K562 (cell line): ENCODE measurements at regions not wholly inside any gene's neighbourhood (a gene's known extent, or its start where the extent isn't known, plus 50 kb on each side); places are given as distances from the start of the nearest gene placed in this dataset.
A peak's percentile ranks its signal among the peaks of the same experiment; 100 is the strongest.

ENCODE experiments used
- ATAC-seq: fragments of 200-7000 bp; cut with Tn5 transposase; 3 replicates; pipeline ENCODE4 v1.9.1; 2020; ENCODE audit warnings: moderate library complexity
- BruUV-seq: library from RNA; stranded (reverse); fragments of 400-500 nt; replicated peaks from 2 replicates; lab custom pipeline; 2021; lab: Mats Ljungman, UMichigan
- CTCF ChIA-PET: fragments of 300-600 bp; formaldehyde crosslinking; extraction: SDS; loops from one replicate; lab custom pipeline; 2021; ENCODE audit warnings: low intra/inter-chr PET ratio; lab: Yijun Ruan, JAX
- POLR2A ChIA-PET: fragments of 300-600, 350-650 bp; sonication (Branson Sonifier 250); formaldehyde crosslinking; extraction: SDS; loops from one replicate; lab custom pipeline; 2021; ENCODE audit warnings: antibody characterized with exemption, inconsistent platforms; lab: Yijun Ruan, JAX
- DNase-seq, 4 experiments: peaks; one replicate each; pipeline versions ENCODE4 v3.0.0 to v3.0.0-alpha.2; 2011 to 2018; ENCODE audit warnings: low spot score in 3 of 4, mixed read lengths in 3 of 4; ENCODE audit errors: extremely low read depth in 1 of 4
- FAIRE-seq: peaks from 2 replicates; lab custom pipeline; 2011; peaks lifted over from hg19 to GRCh38; lab: Jason Lieb, UNC
- H2AFZ ChIP-seq: 2 replicates; pipeline ENCODE4 v1.6.0; 2011; ENCODE audit warnings: low read depth, low read length, control low read depth, inconsistent platforms
- H3K27ac ChIP-seq: fragments of 200-600 bp; 3 replicates; pipeline ENCODE4 v1.8.0; 2011; ENCODE audit warnings: low read depth, mild to moderate bottlenecking, control low read depth, inconsistent platforms, low read length, moderate library complexity, mixed read lengths; ENCODE audit errors: extremely low read depth
- H3K27me3 ChIP-seq, 2 experiments: fragments of 300-600 bp in 1 of 2; 2 replicates in 1 of 2; 3 replicates in 1 of 2; pipeline versions ENCODE4 v1.6.0 to v1.8.0; 2011; ENCODE audit warnings: inconsistent platforms in 2 of 2, low read length in 2 of 2, mild to moderate bottlenecking in 1 of 2, mixed read lengths in 1 of 2, moderate library complexity in 1 of 2; ENCODE audit not compliant: control insufficient read depth in 2 of 2, insufficient read depth in 2 of 2
- H3K36me3 ChIP-seq: fragments of 300-600 bp; 3 replicates; pipeline ENCODE4 v1.8.0; 2011; ENCODE audit warnings: mild to moderate bottlenecking, low read length, inconsistent platforms; ENCODE audit not compliant: control insufficient read depth, insufficient read depth
- H3K4me1 ChIP-seq, 2 experiments: fragments of 200-600 bp in 1 of 2; replicated peaks in 1 of 2; 2 replicates in 1 of 2; 3 replicates in 1 of 2; pipeline versions ENCODE4 v1.5.1 to v1.8.0; 2011; ENCODE audit warnings: inconsistent platforms in 2 of 2, low read length in 2 of 2, mild to moderate bottlenecking in 1 of 2, mixed read lengths in 1 of 2, moderate library complexity in 1 of 2; ENCODE audit not compliant: control insufficient read depth in 2 of 2, insufficient read depth in 2 of 2
- H3K4me2 ChIP-seq: 2 replicates; pipeline ENCODE4 v1.6.1; 2011; ENCODE audit warnings: low read length, control low read depth, inconsistent platforms, mixed read lengths; ENCODE audit not compliant: insufficient read depth
- H3K4me3 ChIP-seq: fragments of 200-600 bp; sonication (generic), shearing (Covaris generic); 2 replicates; pipeline ENCODE4 v1.5.1; 2016; ENCODE audit warnings: control low read depth, inconsistent platforms
- H3K79me2 ChIP-seq: fragments of 200-600 bp; 3 replicates; pipeline ENCODE4 v1.8.0; 2011; ENCODE audit warnings: low read length, inconsistent platforms; ENCODE audit not compliant: control insufficient read depth, insufficient read depth
- H3K9ac ChIP-seq, 2 experiments: 2 replicates each; pipeline versions ENCODE4 v1.6.0 to v1.6.1; 2011; ENCODE audit warnings: low read depth in 2 of 2, low read length in 2 of 2, control low read depth in 1 of 2, inconsistent platforms in 1 of 2, mild to moderate bottlenecking in 1 of 2, mixed read lengths in 1 of 2; ENCODE audit not compliant: insufficient read depth in 1 of 2
- H3K9me1 ChIP-seq: one replicate; pipeline ENCODE4 v1.6.0; 2011; ENCODE audit warnings: inconsistent platforms, mild to moderate bottlenecking, low read length, moderate library complexity; ENCODE audit not compliant: control insufficient read depth, insufficient read depth
- H3K9me3 ChIP-seq: replicated peaks from 2 replicates; pipeline ENCODE4 v1.5.1; 2011; ENCODE audit warnings: low read depth, low read length, inconsistent platforms; ENCODE audit not compliant: control insufficient read depth, insufficient read depth
- H4K20me1 ChIP-seq: replicated peaks from 2 replicates; pipeline ENCODE4 v1.6.1; 2011; ENCODE audit warnings: low read length, inconsistent platforms, mixed read lengths; ENCODE audit not compliant: control insufficient read depth, insufficient read depth
- ARID1B ChIP-seq: fragments of 450-650 bp; IDR thresholded peaks from 2 replicates; pipeline ENCODE4 v1.6.1; 2016; ENCODE audit warnings: antibody characterized with exemption, mild to moderate bottlenecking, inconsistent platforms
- CBFA2T2 ChIP-seq: fragments of 450-650 bp; conservative IDR thresholded peaks from 2 replicates; pipeline ENCODE4 v1.6.1; 2017; ENCODE audit warnings: mild to moderate bottlenecking
- ESRRA ChIP-seq: fragments of 450-650 bp; IDR thresholded peaks from 2 replicates; pipeline ENCODE4 v1.6.1; 2014; ENCODE audit warnings: low read depth, mild to moderate bottlenecking, moderate library complexity, borderline replicate concordance
- KAT2B ChIP-seq: IDR thresholded peaks from one replicate; pipeline ENCODE4 v1.6.1; 2012; ENCODE audit warnings: low read depth, mild to moderate bottlenecking, control low read depth, inconsistent platforms, low read length, moderate library complexity
- PHF21A ChIP-seq: fragments of 450-650 bp; IDR thresholded peaks from 2 replicates; pipeline ENCODE4 v1.6.1; 2017; ENCODE audit warnings: low read depth, borderline replicate concordance
- RBM22 ChIP-seq: fragments of 200-400 bp; formaldehyde crosslinking; IDR thresholded peaks from 2 replicates; pipeline ENCODE4 v1.6.1; 2018; ENCODE audit warnings: low read length, low read depth; ENCODE audit not compliant: poor library complexity, severe bottlenecking
- RBM25 ChIP-seq: fragments of 200-400 bp; formaldehyde crosslinking; IDR thresholded peaks from 2 replicates; pipeline ENCODE4 v1.6.1; 2018; ENCODE audit warnings: low read length, low read depth, moderate library complexity; ENCODE audit not compliant: severe bottlenecking
- STAT5A ChIP-seq: IDR thresholded peaks from 2 replicates; pipeline ENCODE4 v1.6.1; 2012; ENCODE audit warnings: low read length, inconsistent platforms, borderline replicate concordance
- TAF7 ChIP-seq: fragments of 450-650 bp; IDR thresholded peaks from 2 replicates; pipeline ENCODE4 v1.6.1; 2016; ENCODE audit warnings: missing genetic modification characterization, missing compliant biosample characterization
- TBL1XR1 ChIP-seq, 2 experiments: IDR thresholded peaks; 2 replicates each; pipeline ENCODE4 v1.6.1; 2012; ENCODE audit warnings: improper control_type of control experiment in 2 of 2, low read length in 2 of 2, mild to moderate bottlenecking in 1 of 2
- ZNF239 ChIP-seq: fragments of 250-450 bp; sonication (Bioruptor Pico); IDR thresholded peaks from 2 replicates; pipeline ENCODE4 v1.4.0; 2020; ENCODE audit warnings: mild to moderate bottlenecking
- ZNF445 ChIP-seq: fragments of 250-450 bp; sonication (Bioruptor Pico); IDR thresholded peaks from 2 replicates; pipeline ENCODE4 v1.4.0; 2020; ENCODE audit warnings: low read depth, mild to moderate bottlenecking, moderate library complexity
- ZNF592 ChIP-seq: fragments of 450-650 bp; IDR thresholded peaks from 2 replicates; pipeline ENCODE4 v1.6.1; 2017; ENCODE audit warnings: antibody characterized with exemption, mild to moderate bottlenecking
- ZNF75A ChIP-seq: fragments of 450-650 bp; formaldehyde crosslinking; IDR thresholded peaks from 2 replicates; pipeline ENCODE4 v1.4.0; 2020; ENCODE audit warnings: mild to moderate bottlenecking
- WGBS: fragments of 100-300 bp; shearing (Covaris generic); methylation state at CpG from one replicate; pipeline ENCODE4 v1.1.6; 2016; ENCODE audit warnings: low coverage, mixed read lengths; ENCODE audit not compliant: insufficient coverage; ENCODE audit errors: missing lambda C conversion rate; 5-methylcytosine and 5-hydroxymethylcytosine counted together
- in situ Hi-C: fragments of 300-500 bp; cut with MboI; formaldehyde crosslinking; loops from 4 replicates; pipeline ENCODE4 v1.15.0; 2018; ENCODE audit warnings: inconsistent platforms, mixed read lengths
- intact Hi-C: fragments of 100-400 bp; cut with micrococcal nuclease; formaldehyde crosslinking; loops from 2 replicates; pipeline ENCODE4 v1.14.2; 2022

DNA sequence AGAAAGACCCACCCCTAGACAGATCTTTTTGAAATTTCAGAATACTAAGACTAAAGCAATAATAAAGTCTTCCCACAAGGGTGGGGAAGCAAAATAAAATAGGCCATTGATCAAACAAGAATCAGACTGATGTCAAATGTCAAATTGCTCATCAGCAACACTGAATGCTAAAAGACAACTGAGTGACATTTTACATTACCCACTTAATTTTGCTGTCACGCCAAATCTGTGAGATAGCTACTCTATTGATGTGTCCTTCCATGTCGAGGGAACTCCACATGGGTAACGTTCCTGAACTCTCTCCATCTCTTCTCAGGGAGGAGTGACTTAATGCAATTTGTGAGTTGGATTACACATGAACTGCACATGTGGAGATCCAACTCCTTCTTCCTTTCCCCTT is 271.7 kb upstream of the CAMK1G start:
- intact Hi-C loops: no loop called here
- no TSS peak for BruUV-seq
- Histone ChIP-seq H3K27ac (no peak overlapping the region), H3K4me2 (no peak overlapping the region), H3K36me3 (no peaks in the 10 kb centered on the region), H3K4me1 (no peaks in the 10 kb centered on the region), H3K27me3 (no peaks in the 10 kb centered on the region), H3K79me2 (no peaks in the 10 kb centered on the region), H3K9ac (no peak overlapping the region), H3K9me1 (no peaks in the 10 kb centered on the region), H3K9me3 (no peaks in the 10 kb centered on the region), H2AFZ (no peak overlapping the region), H3K4me3 (no peak overlapping the region), H4K20me1 (no peaks in the 10 kb centered on the region)
- no peak for ATAC-seq
- in situ Hi-C loops: no loop called here
- peak; percentile 55 for FAIRE-seq
- POLR2A ChIA-PET: no interaction called here
- CTCF ChIA-PET: no interaction called here
- 0% methylated on average over 3 of the region's 3 CpGs for WGBS
- DNase-seq: no peak
- no peak for TF ChIP-seq ARID1B
- TF ChIP-seq KAT2B: no peak
- TF ChIP-seq RBM22: no peak
- no peak for TF ChIP-seq ZNF445 (CRISPR knock-in tag)

DNA sequence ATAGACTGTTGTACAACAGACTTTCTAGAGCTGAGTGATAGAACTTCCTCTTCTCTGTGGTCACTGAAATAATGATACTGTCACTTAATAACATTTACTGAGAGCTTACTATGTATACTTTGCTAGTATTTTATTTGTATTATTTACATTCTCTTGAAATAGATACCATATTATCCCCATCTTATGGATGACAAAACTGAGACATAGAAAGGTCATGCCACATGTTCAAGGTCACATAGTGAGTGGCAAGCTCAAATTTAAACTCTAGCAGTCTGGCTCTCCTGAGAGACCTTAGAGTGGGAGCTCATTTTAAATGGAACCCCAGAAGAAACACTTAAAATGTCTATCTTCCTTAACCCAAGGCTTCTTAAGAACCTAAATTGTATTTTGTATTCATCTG is 266.6 kb upstream of the CAMK1G start:
- Histone ChIP-seq H3K9ac (no peak overlapping the region), H3K36me3 (no peaks in the 10 kb centered on the region), H3K4me1 (no peaks in the 10 kb centered on the region), H3K4me2 (no peak overlapping the region), H4K20me1 (no peaks in the 10 kb centered on the region), H3K79me2 (no peaks in the 10 kb centered on the region), H3K27ac (no peak overlapping the region), H3K9me1 (no peaks in the 10 kb centered on the region), H3K27me3 (no peaks in the 10 kb centered on the region), H3K9me3 (no peaks in the 10 kb centered on the region), H3K4me3 (no peak overlapping the region), H2AFZ (no peak overlapping the region)
- intact Hi-C loops: no loop called here
- ATAC-seq (no peak), DNase-seq (no peak), FAIRE-seq (no peak)
- ChIA-PET CTCF (no interaction called here), POLR2A (no interaction called here)
- in situ Hi-C loops: no loop called here
- no TSS peak for BruUV-seq
- TF ChIP-seq PHF21A (no peak), TBL1XR1 (IDR thresholded peaks at IDR 0.05; ENCODE audit: low read length in 2 of 2) (no peak), ZNF592 (no peak), CBFA2T2 (no peak), ZNF239 (CRISPR knock-in tag) (no peak), ZNF75A (no peak), RBM25 (peak; percentile 62), ESRRA (peak; percentile 84), TAF7 (tag) (no peak), STAT5A (no peak)
